ENCODE measurements at regions not wholly inside any gene's neighbourhood (a gene's known extent, or its start where the extent isn't known, plus 50 kb on each side); places are given as distances from the start of the nearest gene placed in this dataset.

DNA sequence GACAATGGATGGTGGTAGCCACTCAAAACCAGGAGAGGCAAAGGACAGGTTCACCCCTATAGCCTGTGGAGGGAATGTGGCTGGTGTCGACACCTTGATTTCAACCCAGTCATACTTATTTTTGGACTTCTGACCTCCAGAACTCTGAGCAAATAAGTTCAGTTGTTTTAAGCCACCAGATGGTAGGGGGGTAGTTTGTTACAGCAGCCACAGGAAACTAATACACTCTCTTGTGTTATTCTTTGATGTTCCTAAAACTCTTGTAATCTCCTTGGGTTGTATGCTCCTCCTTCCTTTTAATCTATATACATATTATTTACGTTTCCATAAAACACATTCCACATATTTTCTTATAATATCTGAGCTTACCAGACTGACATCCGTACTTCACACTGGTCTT is 65.9 kb downstream of the ZBTB18 start:
- in situ Hi-C loops (cut with MboI; ENCODE audit: low sequenced_read_pairs, unreplicated experiment) = no loop called here
- DNase-seq (ENCODE audit: low spot score) = no peak

DNA sequence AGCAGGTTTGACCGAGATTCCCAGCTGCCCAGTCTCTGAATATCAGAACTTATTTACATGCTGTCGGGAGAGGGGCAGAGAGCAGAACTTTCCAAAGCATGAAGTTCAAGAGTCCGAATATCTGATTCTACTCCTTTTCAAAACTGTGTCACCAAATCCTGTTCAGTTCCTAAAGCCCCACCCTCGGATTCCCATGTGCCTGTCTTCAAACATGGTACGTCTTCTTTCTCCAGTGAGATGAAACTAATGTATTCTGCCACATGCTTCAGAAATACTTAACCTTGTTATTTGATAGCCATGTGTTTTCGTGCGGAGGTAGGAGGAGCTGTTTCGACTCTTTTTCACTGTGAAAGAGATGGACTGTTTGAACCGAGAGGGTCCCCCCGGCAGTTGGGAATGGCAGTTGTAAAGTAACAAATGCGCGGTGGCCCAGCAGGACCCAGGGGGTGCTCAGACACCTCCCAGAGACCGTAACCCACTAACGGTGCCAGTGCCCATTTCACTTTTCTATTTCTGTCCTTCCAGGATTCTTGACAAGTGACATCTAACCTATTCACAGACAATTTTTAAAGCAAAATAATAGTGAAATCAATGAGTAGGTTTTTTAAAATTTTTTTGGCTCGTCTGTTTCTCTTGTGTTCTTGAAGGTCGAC is 67.2 kb downstream of the ZBTB18 start:
- in situ Hi-C loops (cut with MboI; ENCODE audit: low sequenced_read_pairs, unreplicated experiment) = no loop called here
- TF ChIP-seq, protein P1, sequence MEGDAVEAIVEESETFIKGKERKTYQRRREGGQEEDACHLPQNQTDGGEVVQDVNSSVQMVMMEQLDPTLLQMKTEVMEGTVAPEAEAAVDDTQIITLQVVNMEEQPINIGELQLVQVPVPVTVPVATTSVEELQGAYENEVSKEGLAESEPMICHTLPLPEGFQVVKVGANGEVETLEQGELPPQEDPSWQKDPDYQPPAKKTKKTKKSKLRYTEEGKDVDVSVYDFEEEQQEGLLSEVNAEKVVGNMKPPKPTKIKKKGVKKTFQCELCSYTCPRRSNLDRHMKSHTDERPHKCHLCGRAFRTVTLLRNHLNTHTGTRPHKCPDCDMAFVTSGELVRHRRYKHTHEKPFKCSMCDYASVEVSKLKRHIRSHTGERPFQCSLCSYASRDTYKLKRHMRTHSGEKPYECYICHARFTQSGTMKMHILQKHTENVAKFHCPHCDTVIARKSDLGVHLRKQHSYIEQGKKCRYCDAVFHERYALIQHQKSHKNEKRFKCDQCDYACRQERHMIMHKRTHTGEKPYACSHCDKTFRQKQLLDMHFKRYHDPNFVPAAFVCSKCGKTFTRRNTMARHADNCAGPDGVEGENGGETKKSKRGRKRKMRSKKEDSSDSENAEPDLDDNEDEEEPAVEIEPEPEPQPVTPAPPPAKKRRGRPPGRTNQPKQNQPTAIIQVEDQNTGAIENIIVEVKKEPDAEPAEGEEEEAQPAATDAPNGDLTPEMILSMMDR (IDR thresholded peaks at IDR 0.05; ENCODE audit: borderline replicate concordance, control extremely low read depth, extremely low read depth, insufficient read depth, missing control alignments) = no peak

More for the DNA sequence above, 65.9 kb downstream of the ZBTB18 start:
- TF ChIP-seq, protein P1 (IDR thresholded peaks at IDR 0.05; ENCODE audit: borderline replicate concordance, control extremely low read depth, extremely low read depth, insufficient read depth, missing control alignments) = no peak

DNA sequence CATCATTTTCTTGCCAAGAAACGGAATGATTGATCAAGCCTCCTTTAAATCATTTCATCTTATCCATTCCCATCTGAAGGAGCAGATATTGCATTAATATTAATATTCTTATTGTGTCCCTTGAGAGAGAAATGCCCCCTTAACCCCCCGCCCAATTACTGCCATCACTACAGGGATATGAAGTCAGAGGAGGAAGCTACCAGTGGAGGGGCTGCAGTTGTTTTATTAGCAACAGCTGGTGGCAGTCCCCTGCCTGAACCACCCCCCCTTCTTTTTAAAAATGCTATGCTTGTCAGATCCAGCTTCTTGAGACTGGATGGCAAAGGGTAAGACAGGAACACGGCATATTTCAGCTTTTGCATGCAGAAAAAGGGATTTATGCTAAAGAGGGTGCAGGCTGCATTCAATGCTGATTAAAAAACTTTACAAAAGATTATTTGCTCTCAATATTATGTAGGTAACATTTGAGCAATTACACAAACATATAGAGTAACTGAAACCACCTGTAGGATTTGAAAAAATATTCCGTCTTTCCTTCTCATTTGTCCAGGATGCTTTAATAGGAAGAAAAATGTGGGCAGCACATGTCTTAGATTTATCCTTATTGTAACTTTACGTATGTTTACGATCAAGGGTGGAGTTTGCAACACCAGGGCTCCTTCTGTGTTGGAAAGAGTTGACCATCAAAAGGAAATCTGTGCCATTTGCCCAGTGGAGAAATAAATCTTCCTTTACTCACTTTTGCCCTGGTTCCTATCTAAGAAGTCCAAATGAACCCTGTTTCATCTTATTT is 77.7 kb downstream of the ZBTB18 start:
- DNase-seq (ENCODE audit: low spot score) = no peak
- in situ Hi-C loops (cut with MboI; ENCODE audit: low sequenced_read_pairs, unreplicated experiment) = no loop called here
- TF ChIP-seq, protein P1 (IDR thresholded peaks at IDR 0.05; ENCODE audit: borderline replicate concordance, control extremely low read depth, extremely low read depth, insufficient read depth, missing control alignments) = no peak

More for the DNA sequence above, 67.2 kb downstream of the ZBTB18 start:
- DNase-seq (ENCODE audit: low spot score) = no peak

DNA sequence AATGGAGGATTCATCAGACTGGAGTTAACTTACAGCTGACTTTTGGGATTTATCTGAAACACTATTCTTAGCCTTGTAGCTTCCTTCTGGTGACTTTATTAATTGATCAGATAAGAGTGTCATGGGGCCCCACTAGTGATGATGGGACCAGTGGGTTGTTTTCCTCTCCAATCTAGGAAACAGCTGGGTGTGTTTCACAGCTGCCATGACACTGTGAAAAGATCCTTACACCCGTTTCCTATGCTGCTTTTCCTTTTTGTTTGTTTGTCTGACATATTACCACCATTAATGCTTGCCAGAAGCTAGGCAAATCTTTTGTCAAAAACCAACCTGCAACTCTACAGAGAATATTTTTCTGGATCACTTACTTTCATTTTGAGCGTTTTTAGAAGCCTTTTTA is 86.2 kb downstream of the ZBTB18 start:
- no peak for DNase-seq (ENCODE audit: low spot score)
- TF ChIP-seq, protein P1 (IDR thresholded peaks at IDR 0.05; ENCODE audit: borderline replicate concordance, control extremely low read depth, extremely low read depth, insufficient read depth, missing control alignments) = no peak
- in situ Hi-C loops (cut with MboI; ENCODE audit: low sequenced_read_pairs, unreplicated experiment) = no loop called here

DNA sequence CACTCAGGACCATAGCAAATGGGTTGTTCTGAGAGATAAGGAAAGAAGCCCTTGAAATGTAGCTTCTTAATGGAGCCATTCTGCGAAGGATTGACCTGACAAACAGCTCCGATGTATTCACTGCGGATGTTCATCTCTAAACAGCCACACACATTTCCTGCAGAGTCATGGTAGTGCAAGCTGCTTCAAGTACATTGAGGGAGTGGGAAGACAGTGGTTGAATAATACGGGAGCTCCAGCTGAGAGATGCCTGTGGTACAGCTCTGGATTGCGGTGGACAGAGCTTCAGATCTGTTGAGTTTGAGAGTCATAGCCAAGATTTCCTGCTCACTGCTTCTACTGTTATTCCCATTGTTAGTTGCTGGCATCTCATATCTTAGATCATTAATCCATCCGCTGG is 86.6 kb downstream of the ZBTB18 start:
- DNase-seq (ENCODE audit: low spot score) = no peak
- TF ChIP-seq, protein P1 (IDR thresholded peaks at IDR 0.05; ENCODE audit: borderline replicate concordance, control extremely low read depth, extremely low read depth, insufficient read depth, missing control alignments) = no peak
- in situ Hi-C loops (cut with MboI; ENCODE audit: low sequenced_read_pairs, unreplicated experiment) = no loop called here

DNA sequence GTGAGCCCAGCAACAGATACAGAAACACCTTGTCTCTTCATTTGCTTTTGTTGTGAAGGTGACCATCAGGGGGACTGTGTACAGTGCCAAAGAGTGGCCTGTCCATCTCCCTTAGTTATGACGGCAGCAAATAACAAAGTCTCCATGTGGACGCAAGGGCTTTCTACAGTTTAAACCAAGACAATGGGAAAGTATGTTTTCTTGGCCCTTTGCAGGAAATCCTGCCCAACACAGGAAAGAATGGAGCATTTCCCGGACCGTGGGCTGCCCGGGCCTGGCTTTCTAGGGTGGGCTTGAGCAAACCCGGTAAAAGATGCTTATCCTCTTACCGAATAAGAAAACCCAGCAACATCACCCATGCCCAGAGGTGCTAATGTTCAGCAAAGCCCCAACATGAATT is 87.3 kb downstream of the ZBTB18 start:
- in situ Hi-C loops (cut with MboI; ENCODE audit: low sequenced_read_pairs, unreplicated experiment) = no loop called here
- TF ChIP-seq, protein P1 (IDR thresholded peaks at IDR 0.05; ENCODE audit: borderline replicate concordance, control extremely low read depth, extremely low read depth, insufficient read depth, missing control alignments) = no peak
- DNase-seq (ENCODE audit: low spot score) = no peak
